Brain microvascular endothelial cell (primary cell): ENCODE measurements at regions not wholly inside any gene's neighbourhood (a gene's known extent, or its start where the extent isn't known, plus 50 kb on each side); places are given as distances from the start of the nearest gene placed in this dataset.

Experiments used
- DNase-seq: peaks from one replicate; pipeline ENCODE4 v3.0.0-alpha.2; 2020
- H3K27ac ChIP-seq: fragments of 250-450 bp; sonication (Bioruptor Pico); 2 replicates; pipeline ENCODE4 v1.5.1; 2020; ENCODE audit warnings: mild to moderate bottlenecking, moderate library complexity
- H3K27me3 ChIP-seq: fragments of 250-450 bp; sonication (Bioruptor Pico); replicated peaks from 2 replicates; pipeline ENCODE4 v1.5.1; 2020; ENCODE audit warnings: mild to moderate bottlenecking
- H3K36me3 ChIP-seq: fragments of 250-450 bp; sonication (Bioruptor Pico); replicated peaks from 2 replicates; pipeline ENCODE4 v1.5.1; 2020; ENCODE audit warnings: mild to moderate bottlenecking
- H3K4me3 ChIP-seq: 2 replicates; pipeline ENCODE4 v1.5.1; 2011; ENCODE audit warnings: low read depth, mild to moderate bottlenecking, control low read depth, low read length, moderate library complexity
- in situ Hi-C: cut with HindIII; loops from 2 replicates; pipeline ENCODE4 v1.10.0; 2017; ENCODE audit warnings: low sequenced_read_pairs, low pct_ligation_motif_present
- TF ChIP-seq, protein P1 (sequence below): IDR thresholded peaks from 2 replicates; pipeline ENCODE4 v1.5.1; 2011; ENCODE audit warnings: low read depth, mild to moderate bottlenecking, moderate library complexity, low read length, control low read depth, inconsistent platforms; ENCODE audit errors: missing control alignments

- TF ChIP-seq, protein P1, sequence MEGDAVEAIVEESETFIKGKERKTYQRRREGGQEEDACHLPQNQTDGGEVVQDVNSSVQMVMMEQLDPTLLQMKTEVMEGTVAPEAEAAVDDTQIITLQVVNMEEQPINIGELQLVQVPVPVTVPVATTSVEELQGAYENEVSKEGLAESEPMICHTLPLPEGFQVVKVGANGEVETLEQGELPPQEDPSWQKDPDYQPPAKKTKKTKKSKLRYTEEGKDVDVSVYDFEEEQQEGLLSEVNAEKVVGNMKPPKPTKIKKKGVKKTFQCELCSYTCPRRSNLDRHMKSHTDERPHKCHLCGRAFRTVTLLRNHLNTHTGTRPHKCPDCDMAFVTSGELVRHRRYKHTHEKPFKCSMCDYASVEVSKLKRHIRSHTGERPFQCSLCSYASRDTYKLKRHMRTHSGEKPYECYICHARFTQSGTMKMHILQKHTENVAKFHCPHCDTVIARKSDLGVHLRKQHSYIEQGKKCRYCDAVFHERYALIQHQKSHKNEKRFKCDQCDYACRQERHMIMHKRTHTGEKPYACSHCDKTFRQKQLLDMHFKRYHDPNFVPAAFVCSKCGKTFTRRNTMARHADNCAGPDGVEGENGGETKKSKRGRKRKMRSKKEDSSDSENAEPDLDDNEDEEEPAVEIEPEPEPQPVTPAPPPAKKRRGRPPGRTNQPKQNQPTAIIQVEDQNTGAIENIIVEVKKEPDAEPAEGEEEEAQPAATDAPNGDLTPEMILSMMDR: no peak
- Histone ChIP-seq H3K27me3 (no peaks in the 10 kb centered on the region), H3K36me3 (no peaks in the 10 kb centered on the region), H3K4me3 (no peak overlapping the region), H3K27ac (no peak overlapping the region)
- no peak for DNase-seq
- in situ Hi-C loops: no loop called here
Measured at GRCh38 chr1:59233444-59233843, 63.5 kb upstream of the FGGY start.

GRCh38 chr1:59236721-59237545, 60.0 kb upstream of the FGGY start:
- H3K4me3 ChIP-seq: no peak overlapping the region
- no peak overlapping the region for H3K27ac ChIP-seq
- TF ChIP-seq, protein P1: no peak
- no peaks in the 10 kb centered on the region for H3K27me3 ChIP-seq
- no peaks in the 10 kb centered on the region for H3K36me3 ChIP-seq
- in situ Hi-C loops: no loop called here
- DNase-seq: no peak

DNA sequence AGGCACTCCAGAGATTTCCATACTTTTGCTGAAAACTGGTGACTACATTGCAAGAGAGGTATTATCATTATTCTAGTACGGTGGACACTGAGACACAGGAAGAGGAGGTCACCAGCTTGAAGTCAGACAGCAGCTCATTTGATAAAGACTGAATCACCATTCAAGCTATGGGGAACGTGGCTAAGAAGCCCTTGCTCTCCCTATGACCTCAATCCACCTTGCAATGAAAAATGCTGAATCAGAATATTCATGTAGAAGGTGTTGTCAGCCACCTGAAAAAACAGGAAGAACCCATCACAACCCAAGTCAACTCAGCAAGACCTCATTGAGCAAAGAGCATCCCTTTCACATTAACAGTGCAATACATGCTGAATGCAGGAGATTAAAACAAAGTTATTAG, 59.0 kb upstream of the FGGY start:
- H3K27me3 ChIP-seq: no peaks in the 10 kb centered on the region
- no peaks in the 10 kb centered on the region for H3K36me3 ChIP-seq
- H3K27ac ChIP-seq: no peak overlapping the region
- TF ChIP-seq, protein P1: no peak
- peak; percentile 38 for DNase-seq
- H3K4me3 ChIP-seq: no peak overlapping the region
- in situ Hi-C loops: no loop called here

DNA sequence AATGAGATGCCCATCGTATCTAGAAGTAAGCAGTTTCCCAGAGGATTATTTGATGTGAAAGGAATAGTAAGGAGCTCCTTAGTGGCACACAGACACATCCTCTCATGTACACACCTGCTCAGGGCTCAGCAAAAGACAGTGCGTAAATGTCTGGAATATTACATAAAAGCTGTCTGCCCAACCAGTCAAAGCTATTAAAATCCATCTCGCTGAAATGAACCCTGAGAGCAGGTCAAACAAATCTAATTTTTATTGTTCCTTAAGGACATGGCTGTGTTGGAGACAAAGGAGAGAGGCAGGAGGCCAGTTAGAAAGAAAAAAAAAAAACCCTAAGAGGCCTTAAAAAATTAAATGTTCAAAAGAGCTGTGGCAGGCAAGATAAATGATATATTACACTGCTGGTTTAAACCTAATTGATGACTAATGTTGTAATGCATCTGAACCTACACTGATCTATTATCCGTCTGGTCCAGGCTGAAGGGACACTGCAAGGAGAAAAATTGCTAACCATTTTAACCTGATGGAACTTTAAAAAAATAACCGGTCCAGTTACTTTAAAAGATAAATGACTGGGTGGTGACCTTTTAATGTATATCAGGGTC, 58.5 kb upstream of the FGGY start:
- H3K4me3 ChIP-seq: no peak overlapping the region
- TF ChIP-seq, protein P1: no peak
- no peak overlapping the region for H3K27ac ChIP-seq
- no peaks in the 10 kb centered on the region for H3K36me3 ChIP-seq
- no peaks in the 10 kb centered on the region for H3K27me3 ChIP-seq
- in situ Hi-C loops: no loop called here
- DNase-seq: no peak

- in situ Hi-C loops: no loop called here
- no peak overlapping the region for H3K4me3 ChIP-seq
- TF ChIP-seq, protein P1: no peak
- H3K27ac ChIP-seq: no peak overlapping the region
- no peak for DNase-seq
- no peaks in the 10 kb centered on the region for H3K27me3 ChIP-seq
- H3K36me3 ChIP-seq: no peaks in the 10 kb centered on the region
Measured at GRCh38 chr1:59238993-59239392, 57.9 kb upstream of the FGGY start.
